IMR-90 (cell line): ENCODE measurements at regions not wholly inside any gene's neighbourhood (a gene's known extent, or its start where the extent isn't known, plus 50 kb on each side); places are given as distances from the start of the nearest gene placed in this dataset.

ENCODE experiments used
- ATAC-seq: fragments of 200-7000 bp; cut with Tn5 transposase; 2 replicates; pipeline ENCODE4 v1.9.1; 2020; ENCODE audit warnings: low read depth, mild to moderate bottlenecking, moderate library complexity
- BruUV-seq: library from RNA; stranded (reverse); fragments of 400-500 nt; replicated peaks from 2 replicates; lab custom pipeline; 2021; lab: Mats Ljungman, UMichigan
- CTCF ChIA-PET: fragments of 300-600 bp; formaldehyde crosslinking; extraction: SDS; loops from one replicate; lab custom pipeline; 2021; ENCODE audit warnings: antibody characterized with exemption; lab: Yijun Ruan, JAX
- POLR2A ChIA-PET: fragments of 300-600 bp; sonication (Branson Sonifier 250); formaldehyde crosslinking; loops from one replicate; lab custom pipeline; 2022; ENCODE audit warnings: antibody characterized with exemption; ENCODE audit not compliant: unreplicated experiment; lab: Charles Lee
- DNase-seq: peaks from one replicate; pipeline ENCODE4 v3.0.0; 2013
- H2AFZ ChIP-seq: replicated peaks from 2 replicates; pipeline ENCODE3; 2013; ENCODE audit warnings: low read length, mild to moderate bottlenecking; ENCODE audit not compliant: poor library complexity
- H2AK5ac ChIP-seq: 2 replicates; pipeline ENCODE4 v1.6.1; 2013; ENCODE audit warnings: low read depth, low read length, inconsistent platforms
- H2AK9ac ChIP-seq: replicated peaks from 2 replicates; pipeline ENCODE3; 2013; ENCODE audit warnings: mild to moderate bottlenecking, low read depth, low read length, moderate library complexity; ENCODE audit not compliant: poor library complexity
- H2BK120ac ChIP-seq: 2 replicates; pipeline ENCODE4 v1.6.1; 2013; ENCODE audit warnings: low read depth, low read length, inconsistent platforms
- H2BK15ac ChIP-seq: 3 replicates; pipeline ENCODE4 v1.6.1; 2013; ENCODE audit warnings: low read depth, low read length, inconsistent platforms
- H2BK20ac ChIP-seq: 2 replicates; pipeline ENCODE4 v1.6.1; 2013; ENCODE audit warnings: low read depth, mild to moderate bottlenecking, inconsistent platforms, low read length, moderate library complexity
- H2BK5ac ChIP-seq: 2 replicates; pipeline ENCODE4 v1.6.1; 2013; ENCODE audit warnings: mild to moderate bottlenecking, low read depth, low read length, inconsistent platforms; ENCODE audit not compliant: poor library complexity, severe bottlenecking
- H3K14ac ChIP-seq: replicated peaks from 2 replicates; pipeline ENCODE4 v1.6.1; 2013; ENCODE audit warnings: low read depth, low read length, inconsistent platforms
- H3K18ac ChIP-seq: 2 replicates; pipeline ENCODE4 v1.6.1; 2013; ENCODE audit warnings: low read depth, low read length, control low read depth
- H3K23ac ChIP-seq: 2 replicates; pipeline ENCODE4 v1.6.1; 2013; ENCODE audit warnings: low read depth, low read length, inconsistent platforms
- H3K27ac ChIP-seq: 2 replicates; pipeline ENCODE4 v1.5.1; 2013; ENCODE audit warnings: mild to moderate bottlenecking, control low read depth, low read length; ENCODE audit not compliant: insufficient read depth
- H3K27me3 ChIP-seq: 2 replicates; pipeline ENCODE4 v1.6.1; 2013; ENCODE audit warnings: low read length; ENCODE audit not compliant: control insufficient read depth, insufficient read depth
- H3K36me3 ChIP-seq: 2 replicates; pipeline ENCODE4 v1.6.1; 2013; ENCODE audit warnings: low read length, mixed read lengths; ENCODE audit not compliant: control insufficient read depth, insufficient read depth
- H3K4ac ChIP-seq: 2 replicates; pipeline ENCODE4 v1.6.1; 2013; ENCODE audit warnings: low read depth, low read length, inconsistent platforms
- H3K4me1 ChIP-seq: 2 replicates; pipeline ENCODE4 v1.6.1; 2013; ENCODE audit warnings: low read length, mixed read lengths; ENCODE audit not compliant: control insufficient read depth, insufficient read depth
- H3K4me2 ChIP-seq: 2 replicates; pipeline ENCODE4 v1.6.1; 2013; ENCODE audit warnings: low read depth, mild to moderate bottlenecking, control low read depth, low read length, moderate library complexity
- H3K4me3 ChIP-seq: 2 replicates; pipeline ENCODE4 v1.5.1; 2013; ENCODE audit warnings: low read depth, mild to moderate bottlenecking, control low read depth, low read length, moderate library complexity; ENCODE audit not compliant: insufficient read depth
- H3K56ac ChIP-seq: 2 replicates; pipeline ENCODE4 v1.6.1; 2013; ENCODE audit warnings: low read length, inconsistent platforms; ENCODE audit not compliant: insufficient read depth; ENCODE audit errors: extremely low read depth
- H3K79me1 ChIP-seq, 2 experiments: 2 replicates each; pipeline ENCODE4 v1.6.1; 2013; ENCODE audit warnings: low read length in 2 of 2, inconsistent platforms in 1 of 2, low read depth in 1 of 2
- H3K9ac ChIP-seq: 2 replicates; pipeline ENCODE4 v1.6.1; 2013; ENCODE audit warnings: low read depth, low read length, control low read depth
- H3K9me1 ChIP-seq: 2 replicates; pipeline ENCODE4 v1.6.1; 2013; ENCODE audit warnings: low read length, inconsistent platforms; ENCODE audit not compliant: insufficient read depth
- H3K9me3 ChIP-seq: 2 replicates; pipeline ENCODE4 v1.6.1; 2013; ENCODE audit warnings: low read length; ENCODE audit not compliant: control insufficient read depth, insufficient read depth
- H4K20me1 ChIP-seq: 2 replicates; pipeline ENCODE4 v1.6.1; 2013; ENCODE audit warnings: low read length, inconsistent platforms; ENCODE audit not compliant: insufficient read depth
- H4K5ac ChIP-seq: 2 replicates; pipeline ENCODE4 v1.6.1; 2013; ENCODE audit warnings: mild to moderate bottlenecking, low read depth, low read length, control low read depth
- H4K8ac ChIP-seq, 2 experiments: 2 replicates each; pipeline ENCODE4 v1.6.1; 2013; ENCODE audit warnings: low read depth in 2 of 2, low read length in 2 of 2, control low read depth in 1 of 2, inconsistent platforms in 1 of 2
- H4K91ac ChIP-seq: 2 replicates; pipeline ENCODE4 v1.6.1; 2013; ENCODE audit warnings: low read depth, low read length, inconsistent platforms; ENCODE audit not compliant: insufficient read depth
- BHLHE40 ChIP-seq: fragments of 150-350 bp; IDR thresholded peaks from 2 replicates; pipeline ENCODE4 v1.6.1; 2016; ENCODE audit warnings: mild to moderate bottlenecking, low read depth, low read length
- CTCF ChIP-seq: conservative IDR thresholded peaks from 2 replicates; pipeline ENCODE4 v1.5.1; 2012; ENCODE audit warnings: mild to moderate bottlenecking, low read depth, low read length, improper control_type of control experiment
- MAZ ChIP-seq: IDR thresholded peaks from 2 replicates; pipeline ENCODE4 v1.6.1; 2012; ENCODE audit warnings: low read depth, mild to moderate bottlenecking, low read length, improper control_type of control experiment, moderate library complexity, borderline replicate concordance
- NFE2L2 ChIP-seq: fragments of 150-350 bp; IDR thresholded peaks from 2 replicates; pipeline ENCODE4 v1.6.1; 2016; ENCODE audit warnings: low read depth, mild to moderate bottlenecking, low read length
- POLR2A ChIP-seq: IDR thresholded peaks from 2 replicates; pipeline ENCODE4 v1.6.1; 2012; ENCODE audit warnings: mild to moderate bottlenecking, low read depth, low read length
- RAD21 ChIP-seq: IDR thresholded peaks from 2 replicates; pipeline ENCODE4 v1.6.1; 2012; ENCODE audit warnings: low read length, improper control_type of control experiment
- RFX5 ChIP-seq: IDR thresholded peaks from 2 replicates; pipeline ENCODE4 v1.8.0; 2012; ENCODE audit warnings: low read depth, mild to moderate bottlenecking, low read length, moderate library complexity
- WGBS, 2 experiments: methylation state at CpG; one replicate each; pipeline versions ENCODE4 v1.1.5 to v1.1.7; 2013; ENCODE audit warnings: missing lambda C conversion rate in 2 of 2; ENCODE audit not compliant: insufficient read length in 1 of 2; ENCODE audit errors: extremely low coverage in 2 of 2; 5-methylcytosine and 5-hydroxymethylcytosine counted together
- dilution Hi-C: fragments of 300-500 bp; cut with HindIII; formaldehyde crosslinking; loops from one replicate; pipeline ENCODE4 v1.14.3; 2018; ENCODE audit warnings: low sequenced_read_pairs; ENCODE audit not compliant: unreplicated experiment
- in situ Hi-C: fragments of 300-500 bp; cut with MboI; formaldehyde crosslinking; loops from 3 replicates; pipeline ENCODE4 v1.14.3; 2019; ENCODE audit warnings: low sequenced_read_pairs, inconsistent platforms, mixed read lengths
- intact Hi-C: fragments of 100-400 bp; cut with micrococcal nuclease; formaldehyde crosslinking; loops from 2 replicates; pipeline ENCODE4 v1.10.0; 2022
- TF ChIP-seq, protein P1 (sequence below): fragments of 150-350 bp; IDR thresholded peaks from 2 replicates; pipeline ENCODE4 v1.6.1; 2017; ENCODE audit warnings: mild to moderate bottlenecking, antibody characterized with exemption, low read length, low read depth

GRCh38 chr4:3875466-3875865, 109.3 kb downstream of the ADRA2C start:
- DNase-seq (no peak), ATAC-seq (no peak)
- H3K27me3 ChIP-seq = peaks cover 77% of the 10 kb centered on the region
- dilution Hi-C loops (no loop called here), in situ Hi-C loops (no loop called here), intact Hi-C loops (no loop called here)
- H2BK20ac ChIP-seq = no peak overlapping the region
- H3K18ac ChIP-seq = no peak overlapping the region
- no peak overlapping the region for H3K27ac ChIP-seq
- peaks cover 2% of the 10 kb centered on the region for H3K9me3 ChIP-seq
- H3K4me1 ChIP-seq = no peaks in the 10 kb centered on the region; the same call in 1 of the 2 replicates
- 83% methylated on average over 1 of the region's 4 CpGs; no CpG with 5 or more reads in 1 of the 2 experiments for WGBS, 2 experiments
- ChIA-PET CTCF (no interaction called here), POLR2A (no interaction called here)
- no peak overlapping the region for H4K8ac ChIP-seq
- no peak overlapping the region for H4K91ac ChIP-seq
- H2AK5ac ChIP-seq = no peak overlapping the region
- no peak overlapping the region for H3K4me3 ChIP-seq
- H2AFZ ChIP-seq = no peak overlapping the region
- no peak for TF ChIP-seq RAD21
- TF ChIP-seq BHLHE40 = no peak
- TF ChIP-seq, protein P1, sequence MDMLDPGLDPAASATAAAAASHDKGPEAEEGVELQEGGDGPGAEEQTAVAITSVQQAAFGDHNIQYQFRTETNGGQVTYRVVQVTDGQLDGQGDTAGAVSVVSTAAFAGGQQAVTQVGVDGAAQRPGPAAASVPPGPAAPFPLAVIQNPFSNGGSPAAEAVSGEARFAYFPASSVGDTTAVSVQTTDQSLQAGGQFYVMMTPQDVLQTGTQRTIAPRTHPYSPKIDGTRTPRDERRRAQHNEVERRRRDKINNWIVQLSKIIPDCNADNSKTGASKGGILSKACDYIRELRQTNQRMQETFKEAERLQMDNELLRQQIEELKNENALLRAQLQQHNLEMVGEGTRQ = no peak
- no peak for TF ChIP-seq POLR2A
- no peak for TF ChIP-seq RFX5
- no peak for TF ChIP-seq CTCF
- TF ChIP-seq NFE2L2 = no peak
- no peak for TF ChIP-seq MAZ
- no peak overlapping the region for H3K23ac ChIP-seq
- H3K79me1 ChIP-seq = no peaks in the 10 kb centered on the region
- no peak overlapping the region for H3K9ac ChIP-seq
- no peak overlapping the region for H2AK9ac ChIP-seq
- H3K14ac ChIP-seq = no peak overlapping the region
- H2BK120ac ChIP-seq = no peak overlapping the region
- no peak overlapping the region for H3K4ac ChIP-seq
- no peak overlapping the region for H4K5ac ChIP-seq
- no peak overlapping the region for H3K4me2 ChIP-seq
- no peak overlapping the region for H2BK15ac ChIP-seq
- no peaks in the 10 kb centered on the region; the same call in 1 of the 2 replicates for H3K9me1 ChIP-seq
- no peak overlapping the region for H3K56ac ChIP-seq
- no TSS peak for BruUV-seq
- no peaks in the 10 kb centered on the region for H3K36me3 ChIP-seq
- no peaks in the 10 kb centered on the region for H4K20me1 ChIP-seq
- H2BK5ac ChIP-seq = no peak overlapping the region
